ENCODE measurements at regions not wholly inside any gene's neighbourhood (a gene's known extent, or its start where the extent isn't known, plus 50 kb on each side); places are given as distances from the start of the nearest gene placed in this dataset.

DNA sequence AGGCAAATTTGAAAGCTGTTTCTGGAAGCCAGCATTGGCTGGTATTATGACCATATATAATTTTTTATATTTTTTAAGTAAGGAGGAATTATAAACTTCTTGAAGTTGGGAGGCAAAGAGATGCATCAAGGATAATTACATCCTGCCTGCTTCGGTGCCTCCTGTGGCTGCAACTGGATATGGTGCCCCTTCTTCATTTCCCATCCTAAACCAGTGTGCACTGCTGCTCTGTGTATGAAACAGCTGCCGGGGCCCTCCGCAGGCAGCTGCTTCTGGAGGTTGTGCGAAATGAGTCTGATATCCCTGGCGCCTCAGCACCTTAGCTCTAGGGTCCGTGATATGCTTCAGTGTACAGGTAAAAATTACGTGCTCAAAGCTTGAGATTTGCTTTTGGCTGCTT, 304.2 kb downstream of the ENC1 start:
- H3K9me3 ChIP-seq (replicated peaks; ENCODE audit: control insufficient read depth, insufficient read depth, low read length) = no peaks in the 10 kb centered on the region
- H3K4me1 ChIP-seq (ENCODE audit: control insufficient read depth, extremely low read depth, insufficient read depth, low read length) = peaks cover 2% of the 10 kb centered on the region
- DNase-seq (ENCODE audit: low read depth, low spot score) = no peak
- H3K36me3 ChIP-seq (ENCODE audit: control insufficient read depth in 2 of 2, extremely low read depth in 1 of 2, insufficient read depth in 2 of 2, low read length in 2 of 2) = no peaks in the 10 kb centered on the region
- no peaks in the 10 kb centered on the region for H4K20me1 ChIP-seq (replicated peaks; ENCODE audit: control insufficient read depth, extremely low read depth, insufficient read depth, low read length)
- ChIA-PET CTCF (interaction anchor here (1.4 kb wide), 1 partner anchor 304 kb away, joined by 3 read pairs; the partner anchor contains the start of gene ENC1), POLR2A (no interaction called here)
- no TSS peak for BruUV-seq (replicated peaks)
- intact Hi-C loops (cut with micrococcal nuclease) = no loop called here
- no peak overlapping the region for H3K27ac ChIP-seq (ENCODE audit: insufficient read depth, low read depth, low read length)
- FAIRE-seq = no peak
- TF ChIP-seq JUN (IDR thresholded peaks at IDR 0.05; ENCODE audit: borderline replicate concordance, insufficient read depth, insufficient read length, low read depth) (no peak), POLR2A (IDR thresholded peaks at IDR 0.05; ENCODE audit: low read depth, low read length) (no peak)
- TF ChIP-seq, protein P1, sequence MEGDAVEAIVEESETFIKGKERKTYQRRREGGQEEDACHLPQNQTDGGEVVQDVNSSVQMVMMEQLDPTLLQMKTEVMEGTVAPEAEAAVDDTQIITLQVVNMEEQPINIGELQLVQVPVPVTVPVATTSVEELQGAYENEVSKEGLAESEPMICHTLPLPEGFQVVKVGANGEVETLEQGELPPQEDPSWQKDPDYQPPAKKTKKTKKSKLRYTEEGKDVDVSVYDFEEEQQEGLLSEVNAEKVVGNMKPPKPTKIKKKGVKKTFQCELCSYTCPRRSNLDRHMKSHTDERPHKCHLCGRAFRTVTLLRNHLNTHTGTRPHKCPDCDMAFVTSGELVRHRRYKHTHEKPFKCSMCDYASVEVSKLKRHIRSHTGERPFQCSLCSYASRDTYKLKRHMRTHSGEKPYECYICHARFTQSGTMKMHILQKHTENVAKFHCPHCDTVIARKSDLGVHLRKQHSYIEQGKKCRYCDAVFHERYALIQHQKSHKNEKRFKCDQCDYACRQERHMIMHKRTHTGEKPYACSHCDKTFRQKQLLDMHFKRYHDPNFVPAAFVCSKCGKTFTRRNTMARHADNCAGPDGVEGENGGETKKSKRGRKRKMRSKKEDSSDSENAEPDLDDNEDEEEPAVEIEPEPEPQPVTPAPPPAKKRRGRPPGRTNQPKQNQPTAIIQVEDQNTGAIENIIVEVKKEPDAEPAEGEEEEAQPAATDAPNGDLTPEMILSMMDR (IDR thresholded peaks at IDR 0.05; ENCODE audit: extremely low read depth in 1 of 2, insufficient read depth in 1 of 2, low read depth in 1 of 2, low read length in 2 of 2) = peak; percentile 12 to 15
- no peak overlapping the region for H3K4me3 ChIP-seq (replicated peaks in 1 of 3; ENCODE audit: insufficient read depth in 1 of 3, low read depth in 1 of 3, low read length in 3 of 3)
- no peaks in the 10 kb centered on the region for H3K79me2 ChIP-seq (ENCODE audit: control insufficient read depth, insufficient read depth, low read length)
- H3K9me1 ChIP-seq (replicated peaks; ENCODE audit: control insufficient read depth, extremely low read depth, insufficient read depth, low read length) = no peaks in the 10 kb centered on the region
- no peak overlapping the region for H3K9ac ChIP-seq (replicated peaks; ENCODE audit: extremely low read depth, insufficient read depth, low read length)
- no peak overlapping the region for H2AFZ ChIP-seq (ENCODE audit: low read depth, low read length)
- no peaks in the 10 kb centered on the region for H3K27me3 ChIP-seq (ENCODE audit: control insufficient read depth in 2 of 2, insufficient read depth in 2 of 2, low read length in 2 of 2)
- H3K4me2 ChIP-seq (ENCODE audit: insufficient read depth, low read length) = no peak overlapping the region
- dilution Hi-C loops (cut with MboI; ENCODE audit: extremely low pct_ligation_motif_present, low sequenced_read_pairs) = no loop called here

DNA sequence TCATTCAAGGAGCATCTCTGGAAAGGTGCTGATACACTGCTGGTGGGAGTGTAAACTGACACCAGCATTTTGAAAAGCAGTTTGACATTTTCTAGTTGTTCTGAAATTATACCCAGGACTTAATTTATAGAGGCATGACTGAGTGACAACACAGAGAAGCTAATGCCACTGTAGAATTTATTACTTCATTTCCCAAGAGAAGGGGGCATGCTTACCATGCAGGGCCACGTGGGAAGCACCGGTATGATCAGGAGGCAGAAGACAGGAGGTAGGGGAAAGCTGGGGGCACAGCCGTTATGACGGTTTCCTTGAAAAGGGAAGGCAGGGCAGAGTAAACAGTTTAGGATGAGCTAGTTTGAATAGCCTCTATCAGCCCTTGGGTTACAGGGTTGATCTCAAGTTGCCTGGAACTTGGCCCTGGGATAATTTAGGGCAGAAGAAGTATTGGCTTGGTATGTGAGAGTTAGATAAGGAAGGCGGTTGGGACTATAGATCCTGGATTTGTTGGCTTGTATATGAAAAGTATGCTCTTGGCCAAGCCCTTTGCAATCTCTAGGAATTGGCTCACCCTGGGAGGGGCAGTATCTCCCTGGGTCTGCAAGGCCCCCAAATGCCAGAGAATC, 305.7 kb downstream of the ENC1 start:
- no TSS peak for BruUV-seq (replicated peaks)
- Histone ChIP-seq H3K79me2 (ENCODE audit: control insufficient read depth, insufficient read depth, low read length) (no peaks in the 10 kb centered on the region), H3K4me1 (ENCODE audit: control insufficient read depth, extremely low read depth, insufficient read depth, low read length) (peaks cover 2% of the 10 kb centered on the region), H2AFZ (ENCODE audit: low read depth, low read length) (no peak overlapping the region), H3K36me3 (ENCODE audit: control insufficient read depth in 2 of 2, extremely low read depth in 1 of 2, insufficient read depth in 2 of 2, low read length in 2 of 2) (no peaks in the 10 kb centered on the region), H3K4me3 (replicated peaks in 1 of 3; ENCODE audit: insufficient read depth in 1 of 3, low read depth in 1 of 3, low read length in 3 of 3) (no peak overlapping the region), H3K9me3 (replicated peaks; ENCODE audit: control insufficient read depth, insufficient read depth, low read length) (no peaks in the 10 kb centered on the region), H4K20me1 (replicated peaks; ENCODE audit: control insufficient read depth, extremely low read depth, insufficient read depth, low read length) (no peaks in the 10 kb centered on the region), H3K27me3 (ENCODE audit: control insufficient read depth in 2 of 2, insufficient read depth in 2 of 2, low read length in 2 of 2) (no peaks in the 10 kb centered on the region), H3K4me2 (ENCODE audit: insufficient read depth, low read length) (no peak overlapping the region), H3K9ac (replicated peaks; ENCODE audit: extremely low read depth, insufficient read depth, low read length) (no peak overlapping the region), H3K9me1 (replicated peaks; ENCODE audit: control insufficient read depth, extremely low read depth, insufficient read depth, low read length) (no peaks in the 10 kb centered on the region), H3K27ac (ENCODE audit: insufficient read depth, low read depth, low read length) (no peak overlapping the region)
- DNase-seq (ENCODE audit: low read depth, low spot score) (no peak), FAIRE-seq (no peak)
- TF ChIP-seq JUN (IDR thresholded peaks at IDR 0.05; ENCODE audit: borderline replicate concordance, insufficient read depth, insufficient read length, low read depth) (no peak), POLR2A (IDR thresholded peaks at IDR 0.05; ENCODE audit: low read depth, low read length) (no peak), MYC (IDR thresholded peaks at IDR 0.05; ENCODE audit: low read depth, low read length) (no peak), GATA2 (IDR thresholded peaks at IDR 0.05; ENCODE audit: insufficient read depth, insufficient read length, low read depth, low read length) (no peak), FOS (IDR thresholded peaks at IDR 0.05; ENCODE audit: borderline replicate concordance, insufficient read depth, low read length) (no peak), EZH2 (IDR thresholded peaks at IDR 0.05; ENCODE audit: borderline replicate concordance, low read depth, low read length, severe bottlenecking) (no peak), POLR2AphosphoS5 (IDR thresholded peaks at IDR 0.05; ENCODE audit: insufficient read depth, low read depth, low read length) (no peak)
- TF ChIP-seq, protein P2, sequence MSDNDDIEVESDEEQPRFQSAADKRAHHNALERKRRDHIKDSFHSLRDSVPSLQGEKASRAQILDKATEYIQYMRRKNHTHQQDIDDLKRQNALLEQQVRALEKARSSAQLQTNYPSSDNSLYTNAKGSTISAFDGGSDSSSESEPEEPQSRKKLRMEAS (IDR thresholded peaks at IDR 0.05; ENCODE audit: insufficient read depth, insufficient read length) = no peak
- TF ChIP-seq, protein P1 (IDR thresholded peaks at IDR 0.05; ENCODE audit: extremely low read depth in 1 of 2, insufficient read depth in 1 of 2, low read depth in 1 of 2, low read length in 2 of 2) = no peak
- POLR2A ChIA-PET = no interaction called here
- dilution Hi-C loops (cut with MboI; ENCODE audit: extremely low pct_ligation_motif_present, low sequenced_read_pairs) (no loop called here), intact Hi-C loops (cut with micrococcal nuclease) (no loop called here)
- CTCF ChIA-PET = interaction anchor here (1.1 to 1.2 kb wide), 4 partner anchors 19 to 211 kb away, joined by 3 to 4 read pairs (median 3); no protein-coding TSS in a partner anchor

Measured in endothelial cell of umbilical vein (primary cell).